ENCODE measurements at regions not wholly inside any gene's neighbourhood (a gene's known extent, or its start where the extent isn't known, plus 50 kb on each side); places are given as distances from the start of the nearest gene placed in this dataset.
A peak's percentile ranks its signal among the peaks of the same experiment; 100 is the strongest.
"Not testable (repeated sequence)": the region's sequence is repeated elsewhere in the genome, so short reads cannot be mapped to it uniquely, and the experiment has no call there.

- DNase-seq = peak; percentile 39 to 50
Observed at GRCh38 chr1:88608139-88608943, 75.7 kb upstream of the PKN2 start.

DNA sequence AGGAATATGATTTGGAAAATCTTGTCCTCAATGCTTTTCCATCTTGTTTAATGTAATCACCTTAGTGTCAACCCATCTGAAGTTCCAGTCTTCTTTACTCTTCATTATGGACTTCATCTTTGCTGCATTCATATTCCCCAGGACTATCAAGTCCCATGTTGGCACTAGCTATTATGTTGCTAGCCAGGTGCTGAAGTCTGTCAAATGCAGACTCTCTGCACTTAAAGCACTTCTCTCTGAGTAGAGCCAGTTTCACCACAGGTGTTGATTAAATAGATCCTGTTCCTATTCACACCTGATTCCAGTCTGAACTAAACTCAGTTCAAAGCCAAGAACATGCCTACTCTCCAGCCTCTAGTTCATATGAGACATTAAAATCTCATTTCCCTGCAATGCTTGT, 75.0 kb upstream of the PKN2 start:
- DNase-seq = no peak

DNA sequence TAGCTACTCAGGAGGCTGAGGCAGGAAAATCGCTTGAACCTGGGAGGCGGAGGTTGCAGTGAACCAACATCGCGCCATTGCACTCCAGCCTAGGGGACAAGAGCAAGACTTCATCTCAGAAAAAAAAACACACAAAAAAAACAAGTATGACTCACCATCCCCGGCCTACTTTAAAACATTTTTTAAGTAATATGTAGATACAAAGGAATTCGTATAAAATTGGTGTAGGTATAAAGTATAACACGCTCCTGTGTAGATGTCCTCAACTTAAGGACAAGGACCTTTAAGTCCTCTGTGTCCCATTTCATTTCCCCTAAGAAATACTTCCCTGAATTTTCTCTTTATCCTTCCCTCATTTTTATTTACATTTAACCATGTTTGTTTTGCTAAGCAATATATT, 73.4 kb upstream of the PKN2 start:
- no peak for DNase-seq

GRCh38 chr1:88612292-88612691, 71.8 kb upstream of the PKN2 start:
- no peak for DNase-seq

- DNase-seq = no peak
Observed at GRCh38 chr1:88612773-88613172, 71.3 kb upstream of the PKN2 start.

DNA sequence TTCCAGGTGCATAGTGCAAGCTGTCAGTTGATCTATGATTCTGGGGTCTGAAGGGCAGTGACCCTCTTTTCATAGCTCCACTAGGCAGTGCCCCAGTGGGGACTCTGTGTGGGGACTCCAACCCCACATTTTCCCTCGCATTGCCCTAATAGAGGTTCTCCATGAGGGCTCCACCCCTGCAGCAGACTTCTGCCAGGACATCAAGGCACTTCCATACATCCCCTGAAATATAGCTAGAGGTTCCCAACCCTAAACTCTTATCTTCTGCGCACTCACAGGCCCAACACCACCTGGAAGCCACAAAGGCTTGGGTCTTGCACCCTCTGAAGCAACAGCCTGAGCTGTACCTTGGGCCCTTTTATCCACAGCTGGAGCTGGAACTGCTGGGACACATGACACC, 65.7 kb upstream of the PKN2 start:
- DNase-seq = no peak

- DNase-seq = not testable (repeated sequence)
Observed at GRCh38 chr1:88623101-88623500, 61.0 kb upstream of the PKN2 start.

All from AML-193 (cell line).